Calu3 (cell line): ENCODE measurements at regions not wholly inside any gene's neighbourhood (a gene's known extent, or its start where the extent isn't known, plus 50 kb on each side); places are given as distances from the start of the nearest gene placed in this dataset.

Source experiments
- BruUV-seq: library from RNA; stranded (reverse); fragments of 400-500 nt; replicated peaks from 2 replicates; lab custom pipeline; 2021; lab: Mats Ljungman, UMichigan
- CTCF ChIA-PET: fragments of 300-600 bp; sonication (Branson Sonifier 250); formaldehyde crosslinking; loops from one replicate; lab custom pipeline; 2022; ENCODE audit warnings: antibody characterized with exemption; lab: Charles Lee
- DNase-seq: peaks from one replicate; pipeline ENCODE4 v3.0.0; 2022
- H3K27ac Mint-ChIP-seq: one replicate; pipeline ENCODE4 v1.8.0; 2022; ENCODE audit warnings: mixed read lengths; ENCODE audit not compliant: unreplicated experiment
- H3K27me3 Mint-ChIP-seq: one replicate; pipeline ENCODE4 v1.8.0; 2022; ENCODE audit warnings: mixed read lengths; ENCODE audit not compliant: unreplicated experiment
- H3K36me3 Mint-ChIP-seq: one replicate; pipeline ENCODE4 v1.8.0; 2022; ENCODE audit warnings: mild to moderate bottlenecking, moderate library complexity, mixed read lengths; ENCODE audit not compliant: insufficient read depth, unreplicated experiment
- H3K4me1 Mint-ChIP-seq: one replicate; pipeline ENCODE4 v1.8.0; 2022; ENCODE audit warnings: mild to moderate bottlenecking, low read depth, mixed read lengths; ENCODE audit not compliant: unreplicated experiment
- H3K4me3 Mint-ChIP-seq: one replicate; pipeline ENCODE4 v1.8.0; 2022; ENCODE audit warnings: mild to moderate bottlenecking, low read depth, moderate library complexity, mixed read lengths; ENCODE audit not compliant: unreplicated experiment
- H3K9me3 Mint-ChIP-seq: one replicate; pipeline ENCODE4 v1.8.0; 2022; ENCODE audit warnings: low read depth, mixed read lengths; ENCODE audit not compliant: unreplicated experiment
- CTCF ChIP-seq: fragments of 200-600 bp; IDR thresholded peaks from one replicate; pipeline ENCODE4 v1.8.0; 2022; ENCODE audit warnings: antibody characterized with exemption; ENCODE audit not compliant: unreplicated experiment
- intact Hi-C: fragments of 100-400 bp; cut with micrococcal nuclease; formaldehyde crosslinking; loops from one replicate; pipeline ENCODE4 v1.10.0; 2022; ENCODE audit not compliant: unreplicated experiment

- no peak for DNase-seq
- Mint-ChIP-seq H3K4me1 (no peaks in the 10 kb centered on the region), H3K27me3 (no peaks in the 10 kb centered on the region), H3K36me3 (no peaks in the 10 kb centered on the region), H3K9me3 (peaks cover 13% of the 10 kb centered on the region), H3K27ac (no peak overlapping the region), H3K4me3 (no peak overlapping the region)
- intact Hi-C loops: no loop called here
- BruUV-seq: no TSS peak
- CTCF ChIA-PET: no interaction called here
- TF ChIP-seq CTCF: no peak
Observed at GRCh38 chr18:78559584-78559983, 420.0 kb upstream of the SALL3 start.

- Mint-ChIP-seq H3K36me3 (no peaks in the 10 kb centered on the region), H3K4me1 (no peaks in the 10 kb centered on the region), H3K27ac (no peak overlapping the region), H3K4me3 (no peak overlapping the region), H3K27me3 (no peaks in the 10 kb centered on the region), H3K9me3 (peaks cover 7% of the 10 kb centered on the region)
- CTCF ChIA-PET: no interaction called here
- TF ChIP-seq CTCF: no peak
- BruUV-seq: no TSS peak
- intact Hi-C loops: no loop called here
- no peak for DNase-seq
Observed at GRCh38 chr18:78561757-78562510, 417.7 kb upstream of the SALL3 start.

- no peak overlapping the region for H3K27ac Mint-ChIP-seq
- intact Hi-C loops: no loop called here
- peaks cover 11% of the 10 kb centered on the region for H3K9me3 Mint-ChIP-seq
- no peak overlapping the region for H3K4me3 Mint-ChIP-seq
- no peak for DNase-seq
- TF ChIP-seq CTCF: no peak
- BruUV-seq: no TSS peak
- CTCF ChIA-PET: no interaction called here
- H3K4me1 Mint-ChIP-seq: no peaks in the 10 kb centered on the region
- no peaks in the 10 kb centered on the region for H3K36me3 Mint-ChIP-seq
- H3K27me3 Mint-ChIP-seq: no peaks in the 10 kb centered on the region
Observed at GRCh38 chr18:78562531-78562961, 417.1 kb upstream of the SALL3 start.

- CTCF ChIA-PET: no interaction called here
- H3K27ac Mint-ChIP-seq: no peak overlapping the region
- no peak overlapping the region for H3K4me3 Mint-ChIP-seq
Observed at GRCh38 chr18:78563110-78563509, 416.5 kb upstream of the SALL3 start.

More at GRCh38 chr18:78563110-78563509, 416.5 kb upstream of the SALL3 start:
- no peak for TF ChIP-seq CTCF
- BruUV-seq: no TSS peak
- no peaks in the 10 kb centered on the region for H3K4me1 Mint-ChIP-seq
- intact Hi-C loops: no loop called here
- H3K36me3 Mint-ChIP-seq: no peaks in the 10 kb centered on the region
- H3K9me3 Mint-ChIP-seq: peaks cover 11% of the 10 kb centered on the region
- no peak for DNase-seq
- H3K27me3 Mint-ChIP-seq: no peaks in the 10 kb centered on the region
